OCI-LY7 (cell line): ENCODE measurements at regions not wholly inside any gene's neighbourhood (a gene's known extent, or its start where the extent isn't known, plus 50 kb on each side); places are given as distances from the start of the nearest gene placed in this dataset.

ENCODE experiments used
- BruUV-seq: library from RNA; stranded (reverse); fragments of 400-500 nt; replicated peaks from 2 replicates; lab custom pipeline; 2021; lab: Mats Ljungman, UMichigan
- CTCF ChIA-PET: fragments of 300-600 bp; sonication (Branson Sonifier 250); formaldehyde crosslinking; loops from one replicate; lab custom pipeline; 2022; ENCODE audit warnings: antibody characterized with exemption; ENCODE audit not compliant: unreplicated experiment; lab: Charles Lee
- POLR2A ChIA-PET: fragments of 300-600 bp; sonication (Branson Sonifier 250); formaldehyde crosslinking; loops from one replicate; lab custom pipeline; 2022; ENCODE audit warnings: antibody characterized with exemption; lab: Charles Lee
- DNase-seq: peaks from one replicate; pipeline ENCODE4 v3.0.0-alpha.2; 2015; ENCODE audit warnings: low spot score
- H2AFZ ChIP-seq: fragments of 200-600 bp; sonication (generic), shearing (Covaris generic); 2 replicates; pipeline ENCODE4 v1.6.1; 2014; ENCODE audit warnings: mild to moderate bottlenecking, antibody characterized with exemption, low read length, moderate library complexity
- H3K27ac ChIP-seq: fragments of 200-600 bp; sonication (generic); 2 replicates; pipeline ENCODE4 v1.5.1; 2014; ENCODE audit warnings: mixed run types, low read depth, mild to moderate bottlenecking, moderate library complexity, low read length, inconsistent platforms; ENCODE audit not compliant: poor library complexity, severe bottlenecking
- H3K36me3 ChIP-seq: fragments of 200-600 bp; sonication (generic); 2 replicates; pipeline ENCODE4 v1.6.1; 2014; ENCODE audit warnings: mild to moderate bottlenecking, antibody characterized with exemption, low read length, moderate library complexity, mixed read lengths; ENCODE audit not compliant: insufficient read depth
- H3K4me1 ChIP-seq: fragments of 200-600 bp; sonication (generic); 2 replicates; pipeline ENCODE4 v1.5.1; 2014; ENCODE audit warnings: mild to moderate bottlenecking, low read length; ENCODE audit not compliant: insufficient read depth, poor library complexity, severe bottlenecking
- H3K4me2 ChIP-seq: fragments of 200-600 bp; sonication (generic); 2 replicates; pipeline ENCODE4 v1.6.1; 2014; ENCODE audit warnings: mild to moderate bottlenecking, low read length
- H3K4me3 ChIP-seq: fragments of 200-600 bp; sonication (generic); 2 replicates; pipeline ENCODE4 v1.5.1; 2014; ENCODE audit warnings: mild to moderate bottlenecking, low read depth, low read length; ENCODE audit not compliant: poor library complexity, severe bottlenecking
- H3K79me2 ChIP-seq: fragments of 200-600 bp; sonication (generic); 2 replicates; pipeline ENCODE4 v1.6.1; 2016; ENCODE audit warnings: low read depth, mild to moderate bottlenecking, low read length, moderate library complexity, mixed read lengths; ENCODE audit not compliant: insufficient read depth
- H3K9me2 ChIP-seq: fragments of 200-600 bp; sonication (generic); 2 replicates; pipeline ENCODE4 v1.6.1; 2016; ENCODE audit warnings: mild to moderate bottlenecking, low read length, mixed read lengths; ENCODE audit not compliant: insufficient read depth
- H3K9me3 ChIP-seq: fragments of 200-600 bp; sonication (generic); 2 replicates; pipeline ENCODE4 v1.6.1; 2014; ENCODE audit warnings: mild to moderate bottlenecking, mixed run types, low read length, mixed read lengths
- H4K20me1 ChIP-seq: fragments of 200-600 bp; sonication (generic); 2 replicates; pipeline ENCODE4 v1.6.1; 2014; ENCODE audit warnings: mild to moderate bottlenecking, antibody characterized with exemption, low read length, moderate library complexity, mixed read lengths; ENCODE audit not compliant: insufficient read depth
- CTCF ChIP-seq: fragments of 200-600 bp; sonication (generic); conservative IDR thresholded peaks from 2 replicates; pipeline ENCODE4 v1.5.1; 2014; ENCODE audit warnings: mild to moderate bottlenecking, antibody characterized with exemption, low read length, moderate library complexity, mixed read lengths
- EZH2phosphoT487 ChIP-seq: fragments of 200-600 bp; sonication (generic); IDR thresholded peaks from 2 replicates; pipeline ENCODE4 v1.6.1; 2018; ENCODE audit warnings: low read depth, borderline replicate concordance, mild to moderate bottlenecking, mixed run types, antibody characterized with exemption, low read length, moderate library complexity, mixed read lengths
- intact Hi-C: fragments of 100-400 bp; cut with micrococcal nuclease; formaldehyde crosslinking; loops from one replicate; pipeline ENCODE4 v1.10.0; 2022; ENCODE audit not compliant: unreplicated experiment

- no peaks in the 10 kb centered on the region for H3K36me3 ChIP-seq
- no peak overlapping the region for H2AFZ ChIP-seq
- DNase-seq = no peak
- no TSS peak for BruUV-seq
- ChIA-PET POLR2A (interaction anchor here (0.5 kb wide), 1 partner anchor 22 kb away, joined by 3 read pairs; no protein-coding TSS in a partner anchor), CTCF (no interaction called here)
- H3K79me2 ChIP-seq = no peaks in the 10 kb centered on the region
- intact Hi-C loops = no loop called here
- no peak overlapping the region for H3K4me3 ChIP-seq
- H4K20me1 ChIP-seq = no peaks in the 10 kb centered on the region
- no peaks in the 10 kb centered on the region for H3K9me3 ChIP-seq
- no peak overlapping the region for H3K27ac ChIP-seq
- H3K4me1 ChIP-seq = no peaks in the 10 kb centered on the region
- no peak for TF ChIP-seq EZH2phosphoT487
- TF ChIP-seq CTCF = no peak
- no peaks in the 10 kb centered on the region for H3K9me2 ChIP-seq
- no peak overlapping the region for H3K4me2 ChIP-seq
Observed at GRCh38 chr4:41874873-41875272, 60.4 kb upstream of the TMEM33 start.

DNA sequence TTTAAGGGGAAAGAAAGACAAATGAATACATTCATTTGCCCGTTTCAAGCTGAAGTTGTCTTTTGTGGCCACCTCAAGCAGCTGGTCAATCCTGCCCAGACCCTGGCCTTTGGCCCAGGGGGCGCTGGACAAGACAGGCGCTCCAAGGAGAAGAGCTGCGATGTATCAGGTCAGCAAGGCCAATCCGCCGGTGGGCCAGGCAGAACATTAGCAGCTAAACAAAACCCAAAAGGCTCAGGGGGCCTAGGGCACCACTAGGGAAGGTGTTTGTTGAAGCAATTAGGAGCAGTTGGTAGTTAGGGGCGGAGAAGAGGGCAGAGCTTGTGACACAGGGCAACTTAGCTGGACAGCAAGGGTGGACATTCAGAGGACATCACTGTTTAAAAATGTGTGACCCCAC, 60.8 kb upstream of the TMEM33 start:
- Histone ChIP-seq H3K9me3 (no peaks in the 10 kb centered on the region), H3K4me3 (no peak overlapping the region), H3K79me2 (no peaks in the 10 kb centered on the region), H3K4me2 (no peak overlapping the region), H3K36me3 (no peaks in the 10 kb centered on the region), H3K27ac (no peak overlapping the region), H2AFZ (no peak overlapping the region), H4K20me1 (no peaks in the 10 kb centered on the region), H3K4me1 (no peaks in the 10 kb centered on the region), H3K9me2 (no peaks in the 10 kb centered on the region)
- TF ChIP-seq CTCF (no peak), EZH2phosphoT487 (no peak)
- intact Hi-C loops = no loop called here
- no peak for DNase-seq
- POLR2A ChIA-PET = no interaction called here
- CTCF ChIA-PET = no interaction called here
- no TSS peak for BruUV-seq

- Histone ChIP-seq H3K36me3 (no peaks in the 10 kb centered on the region), H3K4me1 (no peaks in the 10 kb centered on the region), H3K4me2 (no peak overlapping the region), H3K4me3 (no peak overlapping the region), H3K27ac (no peak overlapping the region), H3K9me3 (no peaks in the 10 kb centered on the region), H2AFZ (no peak overlapping the region), H3K79me2 (no peaks in the 10 kb centered on the region), H4K20me1 (no peaks in the 10 kb centered on the region), H3K9me2 (no peaks in the 10 kb centered on the region)
- no peak for DNase-seq
- BruUV-seq = no TSS peak
- intact Hi-C loops = no loop called here
- TF ChIP-seq CTCF (no peak), EZH2phosphoT487 (no peak)
- POLR2A ChIA-PET = no interaction called here
- CTCF ChIA-PET = no interaction called here
Observed at GRCh38 chr4:41873380-41874295, 61.6 kb upstream of the TMEM33 start.
